SK-N-SH (cell line): ENCODE measurements at regions not wholly inside any gene's neighbourhood (a gene's known extent, or its start where the extent isn't known, plus 50 kb on each side); places are given as distances from the start of the nearest gene placed in this dataset.

Experiments
- CTCF ChIA-PET: fragments of 300-600, 350-600 bp; formaldehyde crosslinking; extraction: SDS; loops from one replicate; lab custom pipeline; 2021; lab: Yijun Ruan, JAX
- POLR2A ChIA-PET: fragments of 350-600 bp; sonication (Branson Sonifier 250); formaldehyde crosslinking; extraction: SDS; loops from one replicate; lab custom pipeline; 2020; ENCODE audit warnings: antibody characterized with exemption, inconsistent platforms; lab: Yijun Ruan, JAX
- DNase-seq: peaks from one replicate; pipeline ENCODE4 v3.0.0; 2012
- H2AFZ ChIP-seq: fragments of 200-600 bp; sonication (generic); 2 replicates; pipeline ENCODE4 v1.8.1; 2016; ENCODE audit warnings: antibody characterized with exemption, mild to moderate bottlenecking, low read depth
- H3F3A ChIP-seq: fragments of 200-600 bp; sonication (generic); replicated peaks from 2 replicates; pipeline ENCODE3; 2016; ENCODE audit warnings: antibody characterized with exemption, mild to moderate bottlenecking; ENCODE audit not compliant: insufficient read depth
- H3K27ac ChIP-seq, 2 experiments: fragments of 200-500 bp in 1 of 2; fragments of 200-600 bp in 1 of 2; sonication (Bioruptor generic) in 1 of 2; sonication (generic), shearing (Covaris generic) in 1 of 2; 2 replicates each; pipeline versions ENCODE4 v1.5.1 to v1.6.1; 2014 to 2016; ENCODE audit warnings: low read depth in 2 of 2, inconsistent platforms in 1 of 2, low read length in 1 of 2, mild to moderate bottlenecking in 1 of 2, mixed read lengths in 1 of 2
- H3K27me3 ChIP-seq: fragments of 200-600 bp; sonication (generic), shearing (Covaris generic); 2 replicates; pipeline ENCODE4 v1.6.1; 2016; ENCODE audit warnings: mixed run types; ENCODE audit not compliant: insufficient read depth
- H3K36me3 ChIP-seq, 2 experiments: fragments of 200-500 bp in 1 of 2; fragments of 200-600 bp in 1 of 2; sonication (Bioruptor generic) in 1 of 2; sonication (generic) in 1 of 2; replicated peaks in 1 of 2; 2 replicates each; pipeline versions ENCODE3 to v1.5.1; 2014 to 2016; ENCODE audit warnings: low read length in 1 of 2, mild to moderate bottlenecking in 1 of 2; ENCODE audit not compliant: insufficient read depth in 2 of 2, control insufficient read depth in 1 of 2
- H3K4me1 ChIP-seq, 2 experiments: fragments of 200-500 bp in 1 of 2; fragments of 200-600 bp in 1 of 2; sonication (Bioruptor generic) in 1 of 2; sonication (generic), shearing (Covaris generic) in 1 of 2; 2 replicates each; pipeline versions ENCODE4 v1.5.1 to v1.6.1; 2014 to 2016; ENCODE audit warnings: low read depth in 1 of 2, low read length in 1 of 2, mixed run types in 1 of 2; ENCODE audit not compliant: insufficient read depth in 2 of 2, control insufficient read depth in 1 of 2
- H3K4me2 ChIP-seq: fragments of 200-600 bp; sonication (generic), shearing (Covaris generic); 2 replicates; pipeline ENCODE4 v1.6.1; 2017; ENCODE audit warnings: mixed run types
- H3K4me3 ChIP-seq, 2 experiments: fragments of 200-500 bp in 1 of 2; fragments of 200-600 bp in 1 of 2; sonication (Bioruptor generic) in 1 of 2; sonication (generic), shearing (Covaris generic) in 1 of 2; 2 replicates each; pipeline versions ENCODE4 v1.5.1 to v1.8.1; 2014 to 2016; ENCODE audit warnings: low read depth in 2 of 2, inconsistent platforms in 1 of 2, low read length in 1 of 2, mild to moderate bottlenecking in 1 of 2, mixed read lengths in 1 of 2, moderate library complexity in 1 of 2
- H3K79me2 ChIP-seq: fragments of 200-600 bp; sonication (generic); 2 replicates; pipeline ENCODE4 v1.8.1; 2017; ENCODE audit warnings: mild to moderate bottlenecking; ENCODE audit not compliant: insufficient read depth
- H3K9ac ChIP-seq: fragments of 200-600 bp; sonication (generic); 2 replicates; pipeline ENCODE4 v1.6.1; 2017; ENCODE audit warnings: mixed run types
- H3K9me2 ChIP-seq: fragments of 200-600 bp; sonication (generic); 2 replicates; pipeline ENCODE4 v1.6.1; 2017; ENCODE audit warnings: mixed run types
- H3K9me3 ChIP-seq: fragments of 200-600 bp; sonication (generic); 2 replicates; pipeline ENCODE4 v1.6.1; 2017; ENCODE audit warnings: mixed run types, mild to moderate bottlenecking, moderate library complexity
- H4K20me1 ChIP-seq: fragments of 200-600 bp; sonication (generic); 2 replicates; pipeline ENCODE4 v1.6.1; 2017; ENCODE audit warnings: mild to moderate bottlenecking, mixed run types; ENCODE audit not compliant: insufficient read depth
- ELF1 ChIP-seq: IDR thresholded peaks from 2 replicates; pipeline ENCODE4 v1.4.0; 2012
- EZH2phosphoT487 ChIP-seq: fragments of 200-600 bp; sonication (generic); IDR thresholded peaks from 2 replicates; pipeline ENCODE4 v1.6.1; 2017; ENCODE audit warnings: low read depth, mixed run types, mild to moderate bottlenecking, antibody characterized with exemption, moderate library complexity, borderline replicate concordance
- FOSL2 ChIP-seq: IDR thresholded peaks from 2 replicates; pipeline ENCODE4 v1.4.0; 2012; ENCODE audit warnings: low read depth, mild to moderate bottlenecking, moderate library complexity, borderline replicate concordance
- FOXM1 ChIP-seq: IDR thresholded peaks from 2 replicates; pipeline ENCODE4 v1.4.0; 2012; ENCODE audit warnings: low read depth, mild to moderate bottlenecking
- JUND ChIP-seq: IDR thresholded peaks from 2 replicates; pipeline ENCODE4 v1.4.0; 2012
- MEF2A ChIP-seq: IDR thresholded peaks from 2 replicates; pipeline ENCODE4 v1.4.0; 2012; ENCODE audit warnings: low read depth, borderline replicate concordance
- NFIC ChIP-seq: IDR thresholded peaks from 2 replicates; pipeline ENCODE4 v1.4.0; 2012; ENCODE audit warnings: borderline replicate concordance
- NRF1 ChIP-seq: IDR thresholded peaks from 2 replicates; pipeline ENCODE4 v1.6.1; 2012; ENCODE audit warnings: low read depth, mild to moderate bottlenecking, low read length
- RAD21 ChIP-seq: IDR thresholded peaks from 2 replicates; pipeline ENCODE4 v1.6.1; 2012; ENCODE audit warnings: mild to moderate bottlenecking, low read length
- RCOR1 ChIP-seq: fragments of 150-350 bp; IDR thresholded peaks from 2 replicates; pipeline ENCODE4 v1.6.1; 2017; ENCODE audit warnings: antibody characterized with exemption, low read length
- SIN3A ChIP-seq: IDR thresholded peaks from 2 replicates; pipeline ENCODE4 v1.6.1; 2012; ENCODE audit warnings: low read depth, mild to moderate bottlenecking, low read length, moderate library complexity, borderline replicate concordance
- YY1 ChIP-seq: IDR thresholded peaks from 2 replicates; pipeline ENCODE4 v1.4.0; 2012; ENCODE audit warnings: low read depth, mild to moderate bottlenecking
- WGBS: methylation state at CpG from one replicate; pipeline ENCODE4 v1.1.6; 2017; ENCODE audit warnings: low lambda C conversion rate; 5-methylcytosine and 5-hydroxymethylcytosine counted together
- TF ChIP-seq, protein P1 (sequence below): fragments of 150-350 bp; IDR thresholded peaks from 2 replicates; pipeline ENCODE4 v1.6.1; 2017; ENCODE audit warnings: antibody characterized with exemption, low read length, low read depth, borderline replicate concordance
- TF ChIP-seq, protein P2 (sequence below): IDR thresholded peaks from 2 replicates; pipeline ENCODE4 v1.4.0; 2012; ENCODE audit warnings: low read depth, borderline replicate concordance
- TF ChIP-seq, protein P3 (sequence below): IDR thresholded peaks from 2 replicates; pipeline ENCODE4 v1.4.0; 2012; ENCODE audit warnings: low read depth, borderline replicate concordance

DNA sequence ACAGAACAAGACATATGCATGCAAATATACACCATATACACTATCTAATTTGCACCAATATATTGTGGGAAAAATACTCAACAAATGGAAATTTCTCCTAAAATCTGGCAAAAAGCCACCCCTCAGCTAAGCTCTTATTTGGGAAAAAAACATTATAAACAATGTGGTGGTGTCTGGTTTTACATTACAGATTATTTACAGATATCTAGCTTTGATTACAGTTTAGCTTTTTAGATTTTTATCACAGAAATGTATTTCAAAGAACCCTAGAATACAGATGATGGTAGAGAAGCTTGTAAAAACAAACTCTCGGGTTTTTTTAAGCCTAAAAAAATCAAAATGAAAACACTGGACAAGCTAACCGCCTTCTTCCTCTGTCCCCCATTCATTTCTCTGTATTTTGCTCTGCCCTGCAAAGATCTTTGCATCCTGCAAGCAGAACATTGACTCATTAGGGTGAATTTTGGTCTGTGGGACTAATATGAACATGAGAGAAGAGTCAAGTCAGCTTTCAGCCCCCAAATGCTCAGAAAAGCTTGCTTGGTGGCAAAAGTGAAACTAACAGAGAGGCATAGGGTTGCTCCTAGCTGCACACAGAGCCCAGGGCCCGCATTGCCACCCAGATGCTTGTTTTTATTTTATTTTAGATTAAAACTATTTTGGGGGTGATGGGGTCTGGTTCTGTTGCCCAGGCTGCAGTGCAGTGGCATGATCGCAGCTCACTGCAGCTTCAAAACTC, 88.8 kb upstream of the LYZL1 start:
- no peak overlapping the region for H3K4me2 ChIP-seq
- no peak for DNase-seq

DNA sequence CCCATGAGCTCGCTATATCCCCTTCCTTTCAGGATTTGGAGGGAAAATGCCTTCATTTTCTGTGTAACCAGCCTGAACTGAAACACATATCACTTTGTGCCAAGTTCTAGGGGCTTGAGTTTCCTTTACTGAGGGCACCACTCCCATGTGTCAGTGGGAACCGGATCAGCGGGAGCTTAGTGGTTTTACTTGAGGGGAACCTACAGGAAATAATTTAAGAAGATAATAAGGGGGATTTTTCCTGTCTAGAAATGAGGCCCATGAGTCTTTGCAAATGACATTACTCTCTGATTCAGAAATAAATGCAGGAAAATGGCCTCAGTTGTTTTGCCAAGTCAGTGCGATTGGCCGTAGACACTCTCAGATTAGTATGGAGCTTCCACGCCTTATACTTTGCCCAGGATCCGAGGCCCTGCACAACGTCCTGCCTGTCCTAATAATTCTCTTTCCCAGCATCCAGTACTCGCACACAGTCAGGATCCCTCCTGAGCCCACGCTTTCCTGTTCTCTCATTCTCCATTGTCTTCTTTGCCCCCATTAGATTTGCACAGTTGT, 86.4 kb upstream of the LYZL1 start:
- TF ChIP-seq MEF2A = no peak
- TF ChIP-seq JUND = no peak
- no peak for TF ChIP-seq SIN3A
- TF ChIP-seq YY1 = no peak
- TF ChIP-seq, protein P1, sequence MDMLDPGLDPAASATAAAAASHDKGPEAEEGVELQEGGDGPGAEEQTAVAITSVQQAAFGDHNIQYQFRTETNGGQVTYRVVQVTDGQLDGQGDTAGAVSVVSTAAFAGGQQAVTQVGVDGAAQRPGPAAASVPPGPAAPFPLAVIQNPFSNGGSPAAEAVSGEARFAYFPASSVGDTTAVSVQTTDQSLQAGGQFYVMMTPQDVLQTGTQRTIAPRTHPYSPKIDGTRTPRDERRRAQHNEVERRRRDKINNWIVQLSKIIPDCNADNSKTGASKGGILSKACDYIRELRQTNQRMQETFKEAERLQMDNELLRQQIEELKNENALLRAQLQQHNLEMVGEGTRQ = no peak
- TF ChIP-seq FOSL2 = no peak
- TF ChIP-seq FOXM1 = no peak
- TF ChIP-seq RAD21 = no peak
- H3K4me2 ChIP-seq = no peak overlapping the region
- H3K9ac ChIP-seq = no peak overlapping the region
- H2AFZ ChIP-seq = no peak overlapping the region
- WGBS = 83% methylated on average over 10 of the region's 10 CpGs
- no peaks in the 10 kb centered on the region for H4K20me1 ChIP-seq
- H3K79me2 ChIP-seq = no peaks in the 10 kb centered on the region
- no peak overlapping the region for H3K4me3 ChIP-seq
- H3K27me3 ChIP-seq = no peaks in the 10 kb centered on the region
- H3K9me2 ChIP-seq = no peaks in the 10 kb centered on the region
- H3K36me3 ChIP-seq = no peaks in the 10 kb centered on the region
- H3K27ac ChIP-seq = no peak overlapping the region
- H3F3A ChIP-seq = no peaks in the 10 kb centered on the region
- ChIA-PET CTCF (interaction anchor here (2.1 kb wide), 1 partner anchor 538 kb away, joined by 6 read pairs; no protein-coding TSS in a partner anchor), POLR2A (no interaction called here)
- no peak for DNase-seq
- H3K4me1 ChIP-seq = peaks cover 17 to 20% of the 10 kb centered on the region in 2 experiments; a peak in 3 of 4 replicates
- H3K9me3 ChIP-seq = no peaks in the 10 kb centered on the region

More for the DNA sequence above, 88.8 kb upstream of the LYZL1 start:
- no peaks in the 10 kb centered on the region for H3K79me2 ChIP-seq
- POLR2A ChIA-PET = no interaction called here
- no peak overlapping the region for H3K9ac ChIP-seq
- WGBS = 85% methylated on average over 4 of the region's 4 CpGs
- H4K20me1 ChIP-seq = no peaks in the 10 kb centered on the region
- no peaks in the 10 kb centered on the region for H3K9me2 ChIP-seq
- no peaks in the 10 kb centered on the region for H3K27me3 ChIP-seq
- H3K4me3 ChIP-seq = no peak overlapping the region
- H2AFZ ChIP-seq = peak overlapping the region; percentile 72
- no peaks in the 10 kb centered on the region for H3K9me3 ChIP-seq
- no peaks in the 10 kb centered on the region for H3K36me3 ChIP-seq
- CTCF ChIA-PET = interaction anchor here (1.0 to 2.0 kb wide), 4 partner anchors 13 to 105 kb away, joined by 4 to 5 read pairs (median 4); no protein-coding TSS in a partner anchor
- TF ChIP-seq RAD21 (no peak), RCOR1 (no peak), MEF2A (no peak), NFIC (no peak), EZH2phosphoT487 (no peak), ELF1 (no peak), NRF1 (no peak)
- TF ChIP-seq, protein P2, sequence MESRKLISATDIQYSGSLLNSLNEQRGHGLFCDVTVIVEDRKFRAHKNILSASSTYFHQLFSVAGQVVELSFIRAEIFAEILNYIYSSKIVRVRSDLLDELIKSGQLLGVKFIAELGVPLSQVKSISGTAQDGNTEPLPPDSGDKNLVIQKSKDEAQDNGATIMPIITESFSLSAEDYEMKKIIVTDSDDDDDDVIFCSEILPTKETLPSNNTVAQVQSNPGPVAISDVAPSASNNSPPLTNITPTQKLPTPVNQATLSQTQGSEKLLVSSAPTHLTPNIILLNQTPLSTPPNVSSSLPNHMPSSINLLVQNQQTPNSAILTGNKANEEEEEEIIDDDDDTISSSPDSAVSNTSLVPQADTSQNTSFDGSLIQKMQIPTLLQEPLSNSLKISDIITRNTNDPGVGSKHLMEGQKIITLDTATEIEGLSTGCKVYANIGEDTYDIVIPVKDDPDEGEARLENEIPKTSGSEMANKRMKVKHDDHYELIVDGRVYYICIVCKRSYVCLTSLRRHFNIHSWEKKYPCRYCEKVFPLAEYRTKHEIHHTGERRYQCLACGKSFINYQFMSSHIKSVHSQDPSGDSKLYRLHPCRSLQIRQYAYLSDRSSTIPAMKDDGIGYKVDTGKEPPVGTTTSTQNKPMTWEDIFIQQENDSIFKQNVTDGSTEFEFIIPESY = no peak
- TF ChIP-seq, protein P3, sequence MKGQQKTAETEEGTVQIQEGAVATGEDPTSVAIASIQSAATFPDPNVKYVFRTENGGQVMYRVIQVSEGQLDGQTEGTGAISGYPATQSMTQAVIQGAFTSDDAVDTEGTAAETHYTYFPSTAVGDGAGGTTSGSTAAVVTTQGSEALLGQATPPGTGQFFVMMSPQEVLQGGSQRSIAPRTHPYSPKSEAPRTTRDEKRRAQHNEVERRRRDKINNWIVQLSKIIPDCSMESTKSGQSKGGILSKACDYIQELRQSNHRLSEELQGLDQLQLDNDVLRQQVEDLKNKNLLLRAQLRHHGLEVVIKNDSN = no peak
- H3K4me1 ChIP-seq = peaks cover 17 to 20% of the 10 kb centered on the region in 2 experiments; a peak in 3 of 4 replicates
- H3F3A ChIP-seq = no peaks in the 10 kb centered on the region
- no peak overlapping the region for H3K27ac ChIP-seq
